Fibroblast of skin of left biceps (primary cell): ENCODE measurements at regions not wholly inside any gene's neighbourhood (a gene's known extent, or its start where the extent isn't known, plus 50 kb on each side); places are given as distances from the start of the nearest gene placed in this dataset.

Source experiments
- DNase-seq, 2 experiments: peaks; one replicate each; pipeline ENCODE4 v3.0.0-alpha.2; 2013; ENCODE audit warnings: low read depth in 2 of 2

GRCh38 chr12:30153981-30154380 is 370.2 kb upstream of the TMTC1 start:
- no peak for DNase-seq

- no peak for DNase-seq
Measured at GRCh38 chr12:30152705-30153104, 369.0 kb upstream of the TMTC1 start.

DNA sequence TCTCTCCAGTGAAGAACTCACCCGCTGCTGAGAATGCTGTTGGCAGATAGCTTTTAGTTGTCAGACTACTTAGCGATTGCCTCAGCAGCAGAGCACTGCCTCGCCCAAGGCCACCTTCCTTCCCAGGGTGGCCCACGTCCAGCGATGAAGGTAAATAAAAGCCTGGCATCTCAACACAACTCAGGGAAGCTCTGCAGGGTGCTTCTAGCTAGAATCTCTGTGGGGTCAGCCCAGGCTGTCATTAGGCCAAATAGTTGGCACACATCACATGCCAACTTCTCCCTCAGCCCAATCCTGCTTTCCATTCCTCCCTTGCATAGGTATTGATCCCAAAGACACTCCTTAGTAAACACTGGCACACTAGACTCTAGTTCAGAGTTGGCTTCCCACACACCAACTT is 368.1 kb upstream of the TMTC1 start:
- DNase-seq, result no peak

- DNase-seq, result no peak
Measured at GRCh38 chr12:30146561-30146960, 362.8 kb upstream of the TMTC1 start.

DNA sequence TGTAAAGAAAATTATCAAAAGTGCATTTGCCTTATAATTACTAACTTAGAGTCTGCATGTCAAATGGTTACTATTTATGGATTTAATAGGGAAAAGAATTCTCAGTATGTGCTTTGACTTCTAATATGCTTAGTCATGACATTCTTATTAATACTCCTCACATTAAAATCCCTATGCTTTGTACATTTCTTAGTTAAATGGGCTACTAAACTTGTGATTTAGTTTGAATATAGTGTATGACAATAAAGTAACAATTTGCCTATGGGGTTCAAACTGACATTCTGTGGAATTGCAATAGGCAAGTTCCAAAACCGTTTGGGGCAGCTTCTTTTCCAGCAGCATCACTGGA is 361.9 kb upstream of the TMTC1 start:
- peak in 1 of 2 experiments; percentile 18 for DNase-seq

DNA sequence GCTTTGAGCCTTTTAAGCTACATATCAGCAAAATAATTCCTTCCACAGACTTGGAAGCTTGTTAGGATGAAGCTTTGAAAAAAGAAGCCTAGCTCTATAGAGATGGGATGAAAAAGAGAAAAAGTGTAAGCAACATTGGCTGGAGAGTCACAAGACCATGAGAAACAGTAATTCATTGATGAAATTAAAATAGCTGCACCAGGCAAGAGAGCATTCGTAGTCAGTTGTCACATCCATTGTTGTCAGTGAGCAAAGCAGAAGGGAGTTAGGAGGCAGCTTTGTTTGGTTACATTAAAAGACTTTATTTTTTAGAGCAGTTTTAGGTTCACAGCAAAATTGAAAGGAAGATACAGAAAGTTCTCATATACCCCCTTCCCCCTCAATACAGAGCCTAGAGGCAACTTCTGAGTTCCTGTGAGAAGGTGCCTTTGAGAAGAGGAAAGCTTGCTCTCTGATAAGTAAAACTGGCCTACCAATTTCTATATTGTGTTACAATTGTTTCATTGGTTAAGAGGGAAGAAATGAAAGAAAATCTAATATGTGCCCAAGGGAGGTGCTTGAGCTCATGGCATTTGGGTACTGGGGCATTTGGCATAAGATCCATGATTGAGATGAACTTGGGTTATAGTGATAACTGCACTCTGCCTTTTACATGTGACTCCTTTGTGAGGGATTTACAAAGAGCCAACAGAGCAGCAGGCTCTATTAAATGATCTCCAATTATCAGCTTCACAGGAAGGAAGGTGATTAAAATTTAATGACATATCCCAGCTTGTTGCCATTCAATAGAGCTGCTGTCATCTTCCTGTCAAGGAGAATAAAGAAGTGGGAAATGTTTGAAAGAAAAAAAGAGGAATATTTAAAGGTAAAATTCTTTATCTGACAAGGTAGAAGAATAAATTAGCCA is 361.3 kb upstream of the TMTC1 start:
- DNase-seq, result no peak

DNA sequence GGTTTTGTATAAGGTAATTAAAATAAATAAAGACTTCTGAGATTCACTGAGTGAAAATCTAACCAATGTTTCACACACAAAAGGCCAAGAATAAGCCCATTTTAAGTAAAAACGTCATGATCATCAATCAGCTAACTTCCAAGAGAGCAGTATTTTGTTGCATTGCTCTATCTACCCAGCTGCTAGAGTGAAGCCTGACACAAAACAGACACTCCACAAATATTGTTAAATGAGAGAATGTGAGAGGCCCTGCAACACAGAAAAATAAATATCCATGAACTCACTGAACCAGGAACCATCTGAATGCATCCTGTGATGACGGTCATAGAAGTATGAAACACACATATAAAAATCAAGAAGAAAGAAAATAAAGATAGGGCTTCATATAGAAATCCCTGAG is 358.6 kb upstream of the TMTC1 start:
- no peak for DNase-seq

DNA sequence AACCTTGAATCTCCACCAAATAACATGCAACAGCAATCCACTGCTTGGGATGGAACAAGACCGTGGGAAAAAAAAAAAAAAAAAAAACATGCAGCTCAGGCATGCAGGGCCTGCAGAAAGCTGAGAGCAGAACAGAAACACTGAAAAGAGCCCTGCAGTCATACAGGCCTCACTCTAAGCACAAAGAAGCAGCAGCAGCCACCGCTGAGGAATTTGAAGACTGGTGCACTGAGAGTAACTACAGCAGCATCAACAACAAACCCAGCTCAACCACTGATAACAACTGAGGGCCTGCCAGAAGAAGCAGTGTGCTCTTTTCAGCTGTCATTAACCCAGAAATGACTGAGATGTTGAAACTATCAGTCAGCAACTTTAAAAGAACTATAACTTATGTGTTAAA is 354.7 kb upstream of the TMTC1 start:
- DNase-seq, result no peak

- peak in 1 of 2 experiments; percentile 10 for DNase-seq
Measured at GRCh38 chr12:30136696-30137095, 353.0 kb upstream of the TMTC1 start.

DNA sequence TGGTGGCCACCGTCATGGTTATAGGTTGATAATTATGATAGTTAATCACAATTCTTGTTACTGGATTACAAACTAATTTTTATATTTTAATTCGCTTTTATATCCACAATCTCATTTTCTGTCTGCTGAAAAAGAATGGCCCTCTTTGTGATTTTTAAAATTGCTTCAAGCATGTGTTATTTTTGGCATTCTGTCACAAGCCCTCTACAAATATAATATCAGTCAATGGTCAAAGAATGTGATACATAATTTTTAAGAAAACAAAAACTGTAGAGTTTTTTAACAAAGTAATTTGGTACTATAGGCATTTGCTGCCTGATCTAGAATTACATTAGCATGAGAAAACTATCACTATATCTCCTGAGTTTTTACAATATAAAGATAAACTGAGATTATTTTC is 352.0 kb upstream of the TMTC1 start:
- DNase-seq, result no peak

DNA sequence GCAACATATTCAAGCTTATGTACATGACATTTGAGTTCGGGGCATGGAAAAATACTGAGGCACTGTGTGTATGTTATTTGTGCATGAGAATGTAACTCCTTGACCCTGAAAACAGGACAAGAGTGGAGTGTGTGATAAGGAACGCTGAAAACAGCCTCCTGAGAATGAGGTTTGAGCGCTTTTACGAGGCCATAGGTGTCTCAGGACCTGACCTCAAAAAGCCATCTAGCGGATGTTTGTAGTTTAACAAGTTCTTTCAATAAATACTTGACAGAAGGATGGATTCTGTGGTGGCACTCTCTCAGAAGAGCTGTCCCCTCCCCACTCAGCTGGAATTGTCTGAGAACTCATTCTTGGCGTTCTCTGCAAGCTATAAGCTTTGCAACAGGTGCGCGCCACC is 350.5 kb upstream of the TMTC1 start:
- no peak for DNase-seq

DNA sequence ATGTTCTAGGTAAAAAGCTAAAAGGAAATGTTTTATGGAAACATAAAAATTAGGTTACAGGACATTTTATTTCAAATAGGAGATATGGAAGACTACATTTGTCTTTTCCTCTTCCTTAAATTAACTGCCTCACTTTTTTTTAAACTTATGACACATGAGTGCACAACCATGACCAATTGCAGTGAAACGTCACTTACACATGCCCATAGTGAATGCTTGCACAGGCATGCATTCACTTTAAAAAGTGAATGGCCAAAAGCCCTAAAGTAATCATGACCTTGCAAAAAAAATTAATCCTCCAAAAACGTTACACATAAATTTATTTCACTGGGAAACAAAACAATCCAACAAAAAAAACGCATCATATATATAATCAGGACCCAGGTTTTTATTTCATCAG is 343.2 kb upstream of the TMTC1 start:
- no peak for DNase-seq

GRCh38 chr12:30120522-30120921 is 336.8 kb upstream of the TMTC1 start:
- DNase-seq, result no peak

- no peak for DNase-seq
Measured at GRCh38 chr12:30117483-30117882, 333.7 kb upstream of the TMTC1 start.

DNA sequence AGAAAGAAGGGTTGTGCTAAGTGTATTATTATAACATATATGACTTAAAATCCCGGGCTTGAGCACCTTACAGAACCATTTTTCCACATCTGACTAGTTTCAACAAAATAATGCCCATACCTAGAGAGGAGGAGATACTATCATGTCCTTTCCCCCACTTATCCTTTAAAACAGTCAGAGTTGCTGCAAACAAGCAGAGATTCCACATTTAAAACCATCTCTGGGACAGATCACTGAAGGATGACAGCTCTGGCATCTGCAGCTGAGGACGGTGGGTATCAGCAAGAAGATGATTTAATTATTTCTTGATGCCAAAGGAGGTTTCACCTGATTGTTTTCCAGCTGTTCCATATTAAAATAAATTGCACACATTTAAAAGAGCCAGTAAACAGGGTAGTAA is 328.0 kb upstream of the TMTC1 start:
- DNase-seq, result no peak

DNA sequence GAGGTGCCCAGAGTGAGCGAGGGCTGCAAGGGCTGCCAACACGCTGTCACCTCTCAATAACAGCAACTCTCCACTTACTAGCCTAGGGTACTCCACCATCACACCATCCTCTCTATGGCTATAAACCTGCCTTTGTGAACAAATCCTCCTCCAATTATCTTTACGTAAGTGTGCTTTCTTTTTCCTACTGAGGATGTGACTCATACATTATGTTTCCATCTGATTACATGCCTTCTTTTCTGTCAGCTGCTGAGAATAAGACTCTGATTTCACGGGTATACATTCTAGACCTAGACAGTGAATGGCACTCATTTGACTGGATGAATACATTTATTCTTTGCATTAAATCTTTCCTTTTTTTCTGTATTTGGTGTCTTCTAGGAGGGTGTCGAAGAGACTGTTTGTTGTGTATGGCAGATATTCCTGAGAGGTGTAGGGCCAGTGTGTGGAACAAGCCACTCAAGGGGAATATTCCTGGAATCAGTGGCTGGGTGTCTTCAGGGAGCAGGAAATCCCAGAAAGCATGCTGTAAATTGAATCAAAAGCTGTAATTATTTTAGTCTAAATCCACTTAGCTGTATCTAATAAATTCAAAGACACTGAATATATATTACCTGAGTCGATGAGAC is 327.3 kb upstream of the TMTC1 start:
- peak; percentile 19 to 20 for DNase-seq

DNA sequence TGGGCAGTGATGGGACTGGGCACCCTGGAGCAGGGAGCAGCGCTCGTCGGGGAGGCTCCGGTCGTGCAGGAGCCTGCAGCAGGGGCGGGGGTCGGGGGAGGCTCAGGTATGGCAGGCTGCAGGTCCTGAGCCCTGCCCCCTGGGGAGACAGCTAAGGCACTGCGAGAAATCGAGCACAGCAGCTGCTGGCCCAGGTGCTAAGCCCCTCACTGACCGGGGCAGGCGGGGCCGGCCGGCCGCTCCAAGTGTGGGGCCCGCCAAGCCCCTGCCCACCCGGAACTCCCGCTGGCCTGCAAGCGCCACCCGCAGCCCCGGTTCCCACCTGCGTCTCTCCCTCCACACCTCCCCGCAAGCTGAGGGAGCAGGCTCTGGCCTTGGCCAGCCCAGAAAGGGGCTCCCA is 326.8 kb upstream of the TMTC1 start:
- no peak for DNase-seq

- no peak for DNase-seq
Measured at GRCh38 chr12:30108666-30109065, 324.9 kb upstream of the TMTC1 start.

DNA sequence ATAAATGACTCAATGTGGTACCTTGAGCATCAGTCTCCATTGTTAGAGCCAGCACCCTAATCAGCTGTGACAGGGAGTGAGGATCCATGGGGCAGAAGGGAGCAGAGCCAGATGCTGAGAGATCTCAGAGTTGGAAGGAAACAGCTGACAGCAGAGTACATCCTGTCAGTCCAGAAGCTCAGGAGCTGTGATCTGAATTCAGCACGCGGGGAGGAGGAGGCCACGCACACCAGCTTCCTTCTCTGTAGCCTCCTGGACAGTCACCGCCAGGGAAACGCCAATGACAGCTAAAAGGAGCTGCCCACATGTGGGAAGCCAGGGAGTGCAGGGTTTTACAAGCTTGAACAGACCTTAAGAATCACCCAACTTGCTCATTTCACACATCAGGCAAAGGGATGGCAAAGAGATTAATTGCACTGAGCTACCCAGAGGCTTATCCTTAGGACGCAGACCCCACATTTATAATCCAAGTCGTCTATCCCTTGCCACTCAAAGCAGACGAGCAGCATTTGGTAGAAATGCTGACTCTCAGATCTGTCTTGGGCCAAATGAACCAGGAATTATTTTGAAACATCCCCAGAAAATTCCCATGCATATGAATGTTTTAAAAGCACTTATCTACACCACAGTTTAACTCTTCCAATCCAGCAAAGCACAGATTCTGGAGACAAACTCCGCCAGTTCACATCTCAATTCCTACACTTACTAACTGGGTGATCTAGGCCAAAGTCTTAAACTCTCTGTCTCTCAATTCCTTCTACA is 322.6 kb upstream of the TMTC1 start:
- DNase-seq, result no peak

- DNase-seq, result no peak
Measured at GRCh38 chr12:30105505-30105904, 321.8 kb upstream of the TMTC1 start.

GRCh38 chr12:30104971-30105370 is 321.2 kb upstream of the TMTC1 start:
- no peak for DNase-seq

- DNase-seq, result peak; percentile 30 to 31
Measured at GRCh38 chr12:30100741-30101140, 317.0 kb upstream of the TMTC1 start.

GRCh38 chr12:30098677-30099076 is 314.9 kb upstream of the TMTC1 start:
- DNase-seq, result no peak
